Astrocyte (in vitro differentiated cells and primary cell): ENCODE measurements at regions not wholly inside any gene's neighbourhood (a gene's known extent, or its start where the extent isn't known, plus 50 kb on each side); places are given as distances from the start of the nearest gene placed in this dataset.
A peak's percentile ranks its signal among the peaks of the same experiment; 100 is the strongest.

Source experiments
- DNase-seq: peaks from one replicate; pipeline ENCODE4 v3.0.0-alpha.2; 2010; ENCODE audit warnings: low read depth
- FAIRE-seq: peaks from 2 replicates; lab custom pipeline; 2011; peaks lifted over from hg19 to GRCh38; lab: Jason Lieb, UNC
- H2AFZ ChIP-seq: 2 replicates; pipeline ENCODE4 v1.6.0; 2012; ENCODE audit warnings: low read depth, low read length, inconsistent platforms
- H3K27ac ChIP-seq: 2 replicates; pipeline ENCODE4 v1.5.1; 2011; ENCODE audit warnings: low read depth, low read length, inconsistent platforms
- H3K27me3 ChIP-seq: 2 replicates; pipeline ENCODE4 v1.6.0; 2011; ENCODE audit warnings: low read length, inconsistent platforms; ENCODE audit not compliant: insufficient read depth
- H3K36me3 ChIP-seq: 2 replicates; pipeline ENCODE4 v1.5.1; 2011; ENCODE audit warnings: low read length, inconsistent platforms; ENCODE audit not compliant: insufficient read depth
- H3K4me1 ChIP-seq: 2 replicates; pipeline ENCODE4 v1.5.1; 2011; ENCODE audit warnings: low read length, inconsistent platforms; ENCODE audit not compliant: insufficient read depth
- H3K4me2 ChIP-seq: 2 replicates; pipeline ENCODE4 v1.6.0; 2012; ENCODE audit warnings: low read length, inconsistent platforms
- H3K4me3 ChIP-seq: 2 replicates; pipeline ENCODE4 v1.5.1; 2011; ENCODE audit warnings: low read depth, mild to moderate bottlenecking, low read length, inconsistent platforms; ENCODE audit not compliant: insufficient read depth
- H3K79me2 ChIP-seq: 2 replicates; pipeline ENCODE4 v1.6.0; 2012; ENCODE audit warnings: mild to moderate bottlenecking, low read length, inconsistent platforms; ENCODE audit not compliant: insufficient read depth
- H3K9ac ChIP-seq: 2 replicates; pipeline ENCODE4 v1.6.0; 2012; ENCODE audit warnings: mild to moderate bottlenecking, low read length, inconsistent platforms
- H3K9me3 ChIP-seq: 2 replicates; pipeline ENCODE4 v1.5.1; 2012; ENCODE audit warnings: low read depth, mild to moderate bottlenecking, low read length, inconsistent platforms; ENCODE audit not compliant: insufficient read depth
- H4K20me1 ChIP-seq: 2 replicates; pipeline ENCODE4 v1.6.0; 2012; ENCODE audit warnings: low read length, inconsistent platforms; ENCODE audit not compliant: insufficient read depth
- H3K27ac Mint-ChIP-seq: one replicate; pipeline ENCODE4 v1.8.0; 2021; ENCODE audit warnings: mild to moderate bottlenecking, mixed read lengths; ENCODE audit not compliant: unreplicated experiment
- H3K27me3 Mint-ChIP-seq: one replicate; pipeline ENCODE4 v1.8.0; 2021; ENCODE audit warnings: low read depth, mixed read lengths; ENCODE audit not compliant: unreplicated experiment
- H3K36me3 Mint-ChIP-seq: one replicate; pipeline ENCODE4 v1.8.0; 2021; ENCODE audit warnings: low read depth, mixed read lengths; ENCODE audit not compliant: unreplicated experiment
- H3K4me1 Mint-ChIP-seq: one replicate; pipeline ENCODE4 v1.8.0; 2021; ENCODE audit warnings: low read depth, mixed read lengths; ENCODE audit not compliant: unreplicated experiment
- H3K4me3 Mint-ChIP-seq: one replicate; pipeline ENCODE4 v1.8.0; 2021; ENCODE audit warnings: mild to moderate bottlenecking, moderate library complexity, mixed read lengths; ENCODE audit not compliant: unreplicated experiment
- H3K9me3 Mint-ChIP-seq: one replicate; pipeline ENCODE4 v1.8.0; 2021; ENCODE audit warnings: mild to moderate bottlenecking, mixed read lengths; ENCODE audit not compliant: unreplicated experiment
- EZH2 ChIP-seq: IDR thresholded peaks from 2 replicates; pipeline ENCODE4 v1.6.1; 2012; ENCODE audit warnings: mild to moderate bottlenecking, low read length, inconsistent platforms; ENCODE audit not compliant: insufficient read depth
- TF ChIP-seq, protein P1 (sequence below): IDR thresholded peaks from 2 replicates; pipeline ENCODE4 v1.5.1; 2011; ENCODE audit warnings: low read depth, mild to moderate bottlenecking, inconsistent platforms, low read length, moderate library complexity; ENCODE audit not compliant: insufficient read depth

DNA sequence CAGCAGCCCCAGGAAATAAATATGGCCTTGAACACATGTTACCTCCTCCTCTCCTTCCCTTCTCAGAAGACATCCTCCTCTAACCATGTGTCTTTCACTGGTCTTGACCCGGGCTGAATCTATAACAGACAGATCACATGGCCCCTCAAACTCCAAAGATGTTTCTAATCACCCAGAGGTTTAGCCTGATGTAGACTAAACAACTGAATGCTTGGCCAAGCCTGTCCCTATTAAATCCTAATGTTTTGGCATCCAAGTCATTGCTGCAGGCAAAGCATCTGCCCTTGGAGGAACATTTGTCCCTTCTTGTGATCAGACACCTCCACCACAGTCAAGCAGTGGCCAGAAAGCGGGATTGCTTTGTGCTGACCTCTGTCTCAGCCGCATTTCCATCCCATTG lies 65.5 kb downstream of the ANKRD60 start:
- H3K4me3 Mint-ChIP-seq = no peak overlapping the region
- Histone ChIP-seq H3K79me2 (no peaks in the 10 kb centered on the region), H2AFZ (no peak overlapping the region), H3K9me3 (no peaks in the 10 kb centered on the region), H3K36me3 (no peaks in the 10 kb centered on the region), H3K27me3 (no peaks in the 10 kb centered on the region), H3K4me1 (peaks cover 7% of the 10 kb centered on the region), H3K27ac (no peak overlapping the region), H3K4me3 (no peak overlapping the region), H3K9ac (no peak overlapping the region), H3K4me2 (no peak overlapping the region), H4K20me1 (no peaks in the 10 kb centered on the region)
- H3K36me3 Mint-ChIP-seq = no peaks in the 10 kb centered on the region
- peaks cover 6% of the 10 kb centered on the region for H3K9me3 Mint-ChIP-seq
- no peak overlapping the region for H3K27ac Mint-ChIP-seq
- TF ChIP-seq, protein P1, sequence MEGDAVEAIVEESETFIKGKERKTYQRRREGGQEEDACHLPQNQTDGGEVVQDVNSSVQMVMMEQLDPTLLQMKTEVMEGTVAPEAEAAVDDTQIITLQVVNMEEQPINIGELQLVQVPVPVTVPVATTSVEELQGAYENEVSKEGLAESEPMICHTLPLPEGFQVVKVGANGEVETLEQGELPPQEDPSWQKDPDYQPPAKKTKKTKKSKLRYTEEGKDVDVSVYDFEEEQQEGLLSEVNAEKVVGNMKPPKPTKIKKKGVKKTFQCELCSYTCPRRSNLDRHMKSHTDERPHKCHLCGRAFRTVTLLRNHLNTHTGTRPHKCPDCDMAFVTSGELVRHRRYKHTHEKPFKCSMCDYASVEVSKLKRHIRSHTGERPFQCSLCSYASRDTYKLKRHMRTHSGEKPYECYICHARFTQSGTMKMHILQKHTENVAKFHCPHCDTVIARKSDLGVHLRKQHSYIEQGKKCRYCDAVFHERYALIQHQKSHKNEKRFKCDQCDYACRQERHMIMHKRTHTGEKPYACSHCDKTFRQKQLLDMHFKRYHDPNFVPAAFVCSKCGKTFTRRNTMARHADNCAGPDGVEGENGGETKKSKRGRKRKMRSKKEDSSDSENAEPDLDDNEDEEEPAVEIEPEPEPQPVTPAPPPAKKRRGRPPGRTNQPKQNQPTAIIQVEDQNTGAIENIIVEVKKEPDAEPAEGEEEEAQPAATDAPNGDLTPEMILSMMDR = no peak
- TF ChIP-seq EZH2 = no peak
- no peak for DNase-seq
- FAIRE-seq = no peak
- peaks cover 52% of the 10 kb centered on the region for H3K27me3 Mint-ChIP-seq
- peaks cover 5% of the 10 kb centered on the region for H3K4me1 Mint-ChIP-seq

DNA sequence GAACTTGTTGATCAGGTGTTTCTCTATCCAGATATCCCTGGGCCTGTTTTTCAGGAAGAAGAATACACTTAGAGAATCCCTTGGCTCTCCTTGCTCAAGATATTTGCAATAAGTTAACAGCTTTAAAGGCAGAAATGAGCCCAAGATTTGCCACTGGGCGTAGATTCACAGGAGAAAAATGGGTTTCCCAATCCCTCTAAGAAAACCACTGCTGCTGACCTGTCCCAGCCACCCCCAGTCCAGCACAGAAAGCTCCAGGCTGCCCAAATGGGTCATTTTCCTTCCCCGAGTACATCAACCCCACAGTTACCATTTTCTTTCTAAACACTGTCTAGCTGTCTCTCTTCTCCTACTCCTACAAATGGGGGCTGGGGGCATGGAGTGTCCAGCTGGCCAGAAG lies 67.3 kb downstream of the ANKRD60 start:
- Histone ChIP-seq H3K4me1 (peaks cover 7% of the 10 kb centered on the region), H4K20me1 (no peaks in the 10 kb centered on the region), H3K4me3 (no peak overlapping the region), H3K36me3 (no peaks in the 10 kb centered on the region), H3K27ac (no peak overlapping the region), H3K9ac (no peak overlapping the region), H3K9me3 (no peaks in the 10 kb centered on the region), H2AFZ (no peak overlapping the region), H3K79me2 (no peaks in the 10 kb centered on the region), H3K4me2 (no peak overlapping the region), H3K27me3 (no peaks in the 10 kb centered on the region)
- H3K4me3 Mint-ChIP-seq = no peak overlapping the region
- H3K27me3 Mint-ChIP-seq = peaks cover 42% of the 10 kb centered on the region
- peaks cover 5% of the 10 kb centered on the region for H3K4me1 Mint-ChIP-seq
- FAIRE-seq (no peak), DNase-seq (no peak)
- no peak overlapping the region for H3K27ac Mint-ChIP-seq
- TF ChIP-seq, protein P1 = no peak
- no peak for TF ChIP-seq EZH2
- H3K36me3 Mint-ChIP-seq = no peaks in the 10 kb centered on the region
- H3K9me3 Mint-ChIP-seq = peaks cover 3% of the 10 kb centered on the region

GRCh38 chr20:58160451-58161061 lies 67.9 kb downstream of the ANKRD60 start:
- no peaks in the 10 kb centered on the region for H4K20me1 ChIP-seq
- peaks cover 44% of the 10 kb centered on the region for H3K27me3 Mint-ChIP-seq
- H3K27ac ChIP-seq = peak overlapping the region; percentile 45
- H3K4me1 ChIP-seq = peaks cover 7% of the 10 kb centered on the region
- no peak overlapping the region for H3K27ac Mint-ChIP-seq
- H3K9me3 Mint-ChIP-seq = peaks cover 3% of the 10 kb centered on the region
- H3K4me2 ChIP-seq = peak overlapping the region; percentile 59
- no peaks in the 10 kb centered on the region for H3K27me3 ChIP-seq
- H3K79me2 ChIP-seq = no peaks in the 10 kb centered on the region
- H3K36me3 ChIP-seq = no peaks in the 10 kb centered on the region
- H3K4me1 Mint-ChIP-seq = peaks cover 5% of the 10 kb centered on the region
- H3K36me3 Mint-ChIP-seq = no peaks in the 10 kb centered on the region
- H3K9me3 ChIP-seq = no peaks in the 10 kb centered on the region
- H2AFZ ChIP-seq = no peak overlapping the region
- DNase-seq = peak; percentile 26
- peak; percentile 62 for FAIRE-seq
- H3K4me3 ChIP-seq = no peak overlapping the region
- peak overlapping the region; percentile 60 for H3K9ac ChIP-seq
- no peak overlapping the region for H3K4me3 Mint-ChIP-seq
- TF ChIP-seq, protein P1 = no peak
- TF ChIP-seq EZH2 = no peak
